GM23248 (cell line): ENCODE measurements at regions not wholly inside any gene's neighbourhood (a gene's known extent, or its start where the extent isn't known, plus 50 kb on each side); places are given as distances from the start of the nearest gene placed in this dataset.

Source experiments
- EZH2 ChIP-seq: fragments of 200-600 bp; sonication (generic); IDR thresholded peaks from 2 replicates; pipeline ENCODE4 v1.6.1; 2018; ENCODE audit warnings: antibody characterized with exemption, mild to moderate bottlenecking; ENCODE audit not compliant: insufficient read depth, poor library complexity, severe bottlenecking
- EZH2phosphoT487 ChIP-seq: fragments of 200-600 bp; sonication (generic); IDR thresholded peaks from 2 replicates; pipeline ENCODE4 v1.6.1; 2018; ENCODE audit warnings: antibody characterized with exemption, moderate library complexity, mild to moderate bottlenecking, low read depth; ENCODE audit not compliant: insufficient read depth

- no peak for TF ChIP-seq EZH2
- no peak for TF ChIP-seq EZH2phosphoT487
Observed at GRCh38 chr4:117768610-117769009, 265.7 kb upstream of the NDST3 start.
